Mesenchymal stem cell (in vitro differentiated cells and primary cell): ENCODE measurements at regions not wholly inside any gene's neighbourhood (a gene's known extent, or its start where the extent isn't known, plus 50 kb on each side); places are given as distances from the start of the nearest gene placed in this dataset.
A peak's percentile ranks its signal among the peaks of the same experiment; 100 is the strongest.

Experiments
- DNase-seq: peaks from one replicate; pipeline ENCODE4 v3.0.0-alpha.2; 2013
- H2AFZ ChIP-seq: one replicate; pipeline ENCODE4 v1.6.1; 2013; ENCODE audit warnings: low read depth, mild to moderate bottlenecking, control low read depth, inconsistent platforms, low read length, moderate library complexity
- H2AK5ac ChIP-seq: 2 replicates; pipeline ENCODE4 v1.6.1; 2013; ENCODE audit warnings: low read length, moderate library complexity, mild to moderate bottlenecking, inconsistent platforms; ENCODE audit not compliant: severe bottlenecking
- H2BK120ac ChIP-seq: one replicate; pipeline ENCODE4 v1.6.1; 2013; ENCODE audit warnings: low read depth, mild to moderate bottlenecking, inconsistent platforms, low read length, moderate library complexity
- H2BK12ac ChIP-seq, 2 experiments: one replicate each; pipeline ENCODE4 v1.6.1; 2013; ENCODE audit warnings: inconsistent platforms in 2 of 2, low read length in 2 of 2, mild to moderate bottlenecking in 2 of 2, moderate library complexity in 2 of 2, control low read depth in 1 of 2
- H2BK15ac ChIP-seq: one replicate; pipeline ENCODE4 v1.6.1; 2013; ENCODE audit warnings: mild to moderate bottlenecking, low read depth, inconsistent platforms; ENCODE audit not compliant: poor library complexity, severe bottlenecking
- H2BK5ac ChIP-seq: 2 replicates; pipeline ENCODE4 v1.6.1; 2013; ENCODE audit warnings: low read depth, mild to moderate bottlenecking, low read length, control low read depth, inconsistent platforms; ENCODE audit not compliant: poor library complexity, severe bottlenecking
- H3K14ac ChIP-seq, 2 experiments: one replicate each; pipeline ENCODE4 v1.6.1; 2013; ENCODE audit warnings: inconsistent platforms in 2 of 2, low read length in 2 of 2, control low read depth in 1 of 2, mild to moderate bottlenecking in 1 of 2, moderate library complexity in 1 of 2
- H3K18ac ChIP-seq, 2 experiments: one replicate each; pipeline ENCODE4 v1.6.1; 2013; ENCODE audit warnings: inconsistent platforms in 2 of 2, low read length in 2 of 2, control low read depth in 1 of 2, low read depth in 1 of 2, mild to moderate bottlenecking in 1 of 2
- H3K23ac ChIP-seq, 2 experiments: one replicate each; pipeline ENCODE4 v1.6.1; 2013; ENCODE audit warnings: inconsistent platforms in 2 of 2, low read length in 2 of 2, mild to moderate bottlenecking in 2 of 2, moderate library complexity in 2 of 2, control low read depth in 1 of 2
- H3K27ac ChIP-seq: 2 replicates; pipeline ENCODE4 v1.5.1; 2013; ENCODE audit warnings: mild to moderate bottlenecking, moderate library complexity, low read length, control low read depth, inconsistent platforms; ENCODE audit not compliant: poor library complexity, severe bottlenecking
- H3K27me3 ChIP-seq, 2 experiments: 2 replicates each; pipeline versions ENCODE4 v1.6.1 to v1.7.0; 2013; ENCODE audit warnings: low read length in 2 of 2, mild to moderate bottlenecking in 2 of 2, moderate library complexity in 2 of 2, control low read depth in 1 of 2, inconsistent platforms in 1 of 2; ENCODE audit not compliant: control insufficient read depth in 1 of 2, insufficient read depth in 1 of 2
- H3K36me3 ChIP-seq, 2 experiments: 2 replicates each; pipeline versions ENCODE4 v1.6.1 to v1.7.0; 2013; ENCODE audit warnings: low read length in 2 of 2, control low read depth in 1 of 2, inconsistent platforms in 1 of 2, low read depth in 1 of 2, mild to moderate bottlenecking in 1 of 2; ENCODE audit not compliant: insufficient read depth in 2 of 2, control insufficient read depth in 1 of 2
- H3K4ac ChIP-seq, 2 experiments: one replicate each; pipeline ENCODE4 v1.6.1; 2013; ENCODE audit warnings: inconsistent platforms in 2 of 2, low read length in 2 of 2, mild to moderate bottlenecking in 2 of 2, moderate library complexity in 2 of 2, control low read depth in 1 of 2, low read depth in 1 of 2
- H3K4me1 ChIP-seq: 2 replicates; pipeline ENCODE4 v1.6.1; 2013; ENCODE audit warnings: low read depth, low read length, control low read depth; ENCODE audit not compliant: control insufficient read depth, insufficient read depth
- H3K4me2 ChIP-seq: 2 replicates; pipeline ENCODE4 v1.6.1; 2013; ENCODE audit warnings: low read length, mild to moderate bottlenecking, inconsistent platforms; ENCODE audit not compliant: poor library complexity, severe bottlenecking
- H3K4me3 ChIP-seq, 2 experiments: 2 replicates each; pipeline versions ENCODE4 v1.5.1 to v1.7.0; 2013; ENCODE audit warnings: low read length in 2 of 2, mild to moderate bottlenecking in 2 of 2, control low read depth in 1 of 2, low read depth in 1 of 2; ENCODE audit not compliant: insufficient read depth in 1 of 2
- H3K79me1 ChIP-seq: replicated peaks from 2 replicates; pipeline ENCODE4 v1.6.1; 2013; ENCODE audit warnings: mild to moderate bottlenecking, control low read depth, low read length, inconsistent platforms; ENCODE audit not compliant: poor library complexity, severe bottlenecking
- H3K9ac ChIP-seq: 2 replicates; pipeline ENCODE4 v1.7.0; 2013; ENCODE audit warnings: mild to moderate bottlenecking, low read length, moderate library complexity
- H3K9me3 ChIP-seq: 2 replicates; pipeline ENCODE4 v1.7.0; 2013; ENCODE audit warnings: mild to moderate bottlenecking, low read length; ENCODE audit not compliant: control insufficient read depth
- H4K8ac ChIP-seq: one replicate; pipeline ENCODE4 v1.6.1; 2013; ENCODE audit warnings: inconsistent platforms, mild to moderate bottlenecking, low read length, moderate library complexity
- H4K91ac ChIP-seq: one replicate; pipeline ENCODE4 v1.6.1; 2013; ENCODE audit warnings: mild to moderate bottlenecking, low read length, inconsistent platforms
- WGBS: methylation state at CpG from one replicate; pipeline ENCODE4 v1.1.7; 2013; ENCODE audit warnings: mixed read lengths; 5-methylcytosine and 5-hydroxymethylcytosine counted together

GRCh38 chr6:6734479-6735465 lies 146.3 kb downstream of the LY86 start:
- no peak overlapping the region for H2AK5ac ChIP-seq
- H2BK120ac ChIP-seq, result no peak overlapping the region
- no peak overlapping the region for H3K23ac ChIP-seq
- H3K18ac ChIP-seq, result no peak overlapping the region
- H2AFZ ChIP-seq, result peak overlapping the region; percentile 3
- no peaks in the 10 kb centered on the region for H3K36me3 ChIP-seq
- H3K27ac ChIP-seq, result no peak overlapping the region
- H3K4me3 ChIP-seq, result no peak overlapping the region
- WGBS, result 80% methylated on average over 15 of the region's 16 CpGs
- no peak overlapping the region for H3K4me2 ChIP-seq
- H3K14ac ChIP-seq, result no peak overlapping the region
- H3K79me1 ChIP-seq, result no peaks in the 10 kb centered on the region
- no peak overlapping the region for H4K8ac ChIP-seq
- H3K4ac ChIP-seq, result no peak overlapping the region
- no peak for DNase-seq
- H2BK5ac ChIP-seq, result no peak overlapping the region
- no peak overlapping the region for H3K9ac ChIP-seq
- peaks cover 9% of the 10 kb centered on the region for H3K4me1 ChIP-seq
- H2BK12ac ChIP-seq, result no peak overlapping the region
- no peaks in the 10 kb centered on the region for H3K9me3 ChIP-seq
- no peak overlapping the region for H4K91ac ChIP-seq
- no peaks in the 10 kb centered on the region for H3K27me3 ChIP-seq
- H2BK15ac ChIP-seq, result no peak overlapping the region

GRCh38 chr6:6736791-6737654 lies 148.5 kb downstream of the LY86 start:
- Histone ChIP-seq H2AK5ac (no peak overlapping the region), H3K36me3 (no peaks in the 10 kb centered on the region), H3K14ac (no peak overlapping the region), H3K27ac (no peak overlapping the region), H4K8ac (peak overlapping the region; percentile 30), H2BK15ac (no peak overlapping the region), H3K9ac (peak overlapping the region; percentile 60), H4K91ac (no peak overlapping the region), H2BK5ac (no peak overlapping the region), H3K18ac (peak overlapping the region in 1 of 2 experiments; percentile 52), H2BK12ac (no peak overlapping the region), H3K4me1 (peaks cover 8% of the 10 kb centered on the region), H3K79me1 (no peaks in the 10 kb centered on the region), H3K9me3 (no peaks in the 10 kb centered on the region), H2AFZ (peak overlapping the region; percentile 51), H3K4me2 (peak overlapping the region; percentile 36), H3K4ac (peak overlapping the region in 1 of 2 experiments; percentile 20), H3K27me3 (no peaks in the 10 kb centered on the region), H2BK120ac (no peak overlapping the region), H3K4me3 (peak overlapping the region in 1 of 2 experiments; percentile 80), H3K23ac (no peak overlapping the region)
- 52% methylated on average over 34 of the region's 34 CpGs for WGBS
- DNase-seq, result no peak

- Histone ChIP-seq H3K27me3 (no peaks in the 10 kb centered on the region), H2BK15ac (no peak overlapping the region), H3K36me3 (no peaks in the 10 kb centered on the region), H2BK5ac (no peak overlapping the region), H2AFZ (no peak overlapping the region), H2BK12ac (no peak overlapping the region), H3K4me1 (peaks cover 8% of the 10 kb centered on the region), H3K9me3 (no peaks in the 10 kb centered on the region), H4K91ac (no peak overlapping the region), H3K14ac (no peak overlapping the region), H4K8ac (peak overlapping the region; percentile 30), H3K27ac (no peak overlapping the region), H3K4me2 (no peak overlapping the region), H3K4me3 (peak overlapping the region in 1 of 2 experiments; percentile 80), H3K79me1 (no peaks in the 10 kb centered on the region), H3K23ac (no peak overlapping the region), H3K18ac (no peak overlapping the region), H2BK120ac (no peak overlapping the region), H3K4ac (no peak overlapping the region), H3K9ac (peak overlapping the region; percentile 60), H2AK5ac (no peak overlapping the region)
- WGBS, result 73% methylated on average over 6 of the region's 6 CpGs
- DNase-seq, result no peak
Measured at GRCh38 chr6:6737671-6738070, 149.2 kb downstream of the LY86 start.

DNA sequence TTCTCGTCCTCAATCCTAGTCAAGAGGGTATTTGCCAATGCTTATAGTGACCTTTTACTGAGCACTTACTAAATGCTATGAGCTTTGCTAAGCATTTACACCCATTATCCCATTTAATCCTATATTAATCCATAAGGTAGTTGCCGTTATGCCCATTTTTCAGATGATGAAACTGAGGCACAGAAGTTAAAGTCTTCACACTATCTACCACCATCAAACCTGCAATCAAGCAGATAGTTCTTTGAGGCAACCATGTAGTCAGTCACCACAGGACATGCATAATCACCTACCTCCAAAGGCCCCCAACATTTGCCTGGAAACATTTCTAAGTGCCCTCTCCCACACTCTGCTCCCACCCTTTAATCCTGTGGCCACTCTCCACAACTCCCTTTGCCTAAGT lies 149.6 kb downstream of the LY86 start:
- WGBS, result 95% methylated on average over 2 of the region's 2 CpGs
- no peak overlapping the region for H3K27ac ChIP-seq
- no peaks in the 10 kb centered on the region for H3K9me3 ChIP-seq

More for the DNA sequence above, 149.6 kb downstream of the LY86 start:
- H3K4me1 ChIP-seq, result peaks cover 8% of the 10 kb centered on the region
- no peak overlapping the region for H3K4me2 ChIP-seq
- no peak overlapping the region for H3K18ac ChIP-seq
- no peak overlapping the region for H2BK15ac ChIP-seq
- no peak overlapping the region for H3K4ac ChIP-seq
- no peak overlapping the region for H2AK5ac ChIP-seq
- no peaks in the 10 kb centered on the region for H3K79me1 ChIP-seq
- H2BK120ac ChIP-seq, result no peak overlapping the region
- no peak overlapping the region for H2AFZ ChIP-seq
- no peaks in the 10 kb centered on the region for H3K27me3 ChIP-seq
- no peak overlapping the region for H4K8ac ChIP-seq
- H3K9ac ChIP-seq, result no peak overlapping the region
- H3K4me3 ChIP-seq, result no peak overlapping the region
- no peak for DNase-seq
- H3K14ac ChIP-seq, result no peak overlapping the region
- H3K36me3 ChIP-seq, result no peaks in the 10 kb centered on the region
- H4K91ac ChIP-seq, result no peak overlapping the region
- no peak overlapping the region for H2BK12ac ChIP-seq
- H3K23ac ChIP-seq, result no peak overlapping the region
- no peak overlapping the region for H2BK5ac ChIP-seq
